Right lobe of liver (tissue), 4 donors: ENCODE measurements at regions not wholly inside any gene's neighbourhood (a gene's known extent, or its start where the extent isn't known, plus 50 kb on each side); places are given as distances from the start of the nearest gene placed in this dataset.

ENCODE experiments used
- POLR2A ChIP-seq: fragments of 450-650 bp; IDR thresholded peaks from one replicate; pipeline ENCODE4 v1.6.1; 2017; ENCODE audit warnings: antibody characterized with exemption, mild to moderate bottlenecking
- TF ChIP-seq, protein P1 (sequence below), 4 donors: fragments of 200-600 bp in 3 of 4; fragments of 450-650 bp in 1 of 4; IDR thresholded peaks; one replicate each; pipeline versions ENCODE4 v1.5.1 to v1.8.0; 2016 to 2022; ENCODE audit warnings: antibody characterized with exemption in 4 of 4, mild to moderate bottlenecking in 2 of 4
- donor health status: DM: no; HTN: no; CAD: no.
- donor health status: DM: no; HTN: no; CAD: no.
- donor health status: DM: no; HTN: yes; CAD: no.

DNA sequence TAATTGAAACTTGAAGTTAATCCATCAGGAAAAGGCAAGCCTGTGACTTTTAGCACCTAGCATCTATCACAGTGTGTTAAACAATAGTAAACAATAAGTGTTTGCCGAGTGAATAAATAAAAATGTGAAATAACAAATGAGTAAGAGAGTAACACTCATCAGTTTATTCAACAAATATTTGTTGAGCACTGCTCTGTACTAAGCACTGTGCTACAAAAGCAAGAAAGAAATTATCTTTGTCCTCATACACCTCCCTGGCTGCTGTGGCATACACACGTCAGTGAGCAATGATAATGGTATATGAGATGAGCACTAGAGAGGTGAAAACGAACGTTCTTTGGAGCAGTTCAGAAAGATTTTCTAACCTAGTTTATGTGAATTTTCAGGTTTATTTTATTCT, 295.0 kb upstream of the LRRC7 start:
- no peak for TF ChIP-seq POLR2A
- TF ChIP-seq, protein P1, sequence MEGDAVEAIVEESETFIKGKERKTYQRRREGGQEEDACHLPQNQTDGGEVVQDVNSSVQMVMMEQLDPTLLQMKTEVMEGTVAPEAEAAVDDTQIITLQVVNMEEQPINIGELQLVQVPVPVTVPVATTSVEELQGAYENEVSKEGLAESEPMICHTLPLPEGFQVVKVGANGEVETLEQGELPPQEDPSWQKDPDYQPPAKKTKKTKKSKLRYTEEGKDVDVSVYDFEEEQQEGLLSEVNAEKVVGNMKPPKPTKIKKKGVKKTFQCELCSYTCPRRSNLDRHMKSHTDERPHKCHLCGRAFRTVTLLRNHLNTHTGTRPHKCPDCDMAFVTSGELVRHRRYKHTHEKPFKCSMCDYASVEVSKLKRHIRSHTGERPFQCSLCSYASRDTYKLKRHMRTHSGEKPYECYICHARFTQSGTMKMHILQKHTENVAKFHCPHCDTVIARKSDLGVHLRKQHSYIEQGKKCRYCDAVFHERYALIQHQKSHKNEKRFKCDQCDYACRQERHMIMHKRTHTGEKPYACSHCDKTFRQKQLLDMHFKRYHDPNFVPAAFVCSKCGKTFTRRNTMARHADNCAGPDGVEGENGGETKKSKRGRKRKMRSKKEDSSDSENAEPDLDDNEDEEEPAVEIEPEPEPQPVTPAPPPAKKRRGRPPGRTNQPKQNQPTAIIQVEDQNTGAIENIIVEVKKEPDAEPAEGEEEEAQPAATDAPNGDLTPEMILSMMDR (IDR thresholded peaks at IDR 0.05) = no peak
